Astrocyte (in vitro differentiated cells and primary cell): ENCODE measurements at regions not wholly inside any gene's neighbourhood (a gene's known extent, or its start where the extent isn't known, plus 50 kb on each side); places are given as distances from the start of the nearest gene placed in this dataset.

Experiments used
- CTCF ChIP-seq: IDR thresholded peaks from 2 replicates; pipeline ENCODE4 v1.5.1; 2011; ENCODE audit warnings: low read depth, mild to moderate bottlenecking, inconsistent platforms, low read length, moderate library complexity; ENCODE audit not compliant: insufficient read depth
- EZH2 ChIP-seq: IDR thresholded peaks from 2 replicates; pipeline ENCODE4 v1.6.1; 2012; ENCODE audit warnings: mild to moderate bottlenecking, low read length, inconsistent platforms; ENCODE audit not compliant: insufficient read depth

- TF ChIP-seq CTCF (no peak), EZH2 (no peak)
These were observed 706.3 kb downstream of the PDCD6IP start for GRCh38 chr3:34504775-34505174.
